Suprapubic skin (tissue), 4 donors: ENCODE measurements at regions not wholly inside any gene's neighbourhood (a gene's known extent, or its start where the extent isn't known, plus 50 kb on each side); places are given as distances from the start of the nearest gene placed in this dataset.
A peak's percentile ranks its signal among the peaks of the same experiment; 100 is the strongest.

ENCODE experiments used
- DNase-seq, 2 donors: peaks; one replicate each; pipeline ENCODE4 v3.0.0-alpha.2; 2019; ENCODE audit warnings: low spot score in 2 of 2
- H3K27ac ChIP-seq: fragments of 200-600 bp; sonication (generic); one replicate; pipeline ENCODE4 v1.5.1; 2019
- H3K27me3 ChIP-seq: fragments of 200-600 bp; sonication (generic); one replicate; pipeline ENCODE4 v1.5.1; 2019
- H3K36me3 ChIP-seq: fragments of 200-600 bp; sonication (generic); one replicate; pipeline ENCODE4 v1.5.1; 2019
- H3K4me1 ChIP-seq: fragments of 200-600 bp; sonication (generic); one replicate; pipeline ENCODE4 v1.5.1; 2019
- H3K4me3 ChIP-seq: fragments of 200-600 bp; sonication (generic); one replicate; pipeline ENCODE4 v1.5.1; 2019; ENCODE audit warnings: mild to moderate bottlenecking
- H3K9me3 ChIP-seq: fragments of 200-600 bp; sonication (generic); one replicate; pipeline ENCODE4 v1.5.1; 2019
- CTCF ChIP-seq, 2 donors: fragments of 200-600 bp in 1 of 2; fragments of 450-650 bp in 1 of 2; sonication (generic) in 1 of 2; IDR thresholded peaks; one replicate each; pipeline ENCODE4 v1.5.1; 2016 to 2019; ENCODE audit warnings: antibody characterized with exemption in 2 of 2, mild to moderate bottlenecking in 1 of 2, moderate library complexity in 1 of 2
- EP300 ChIP-seq: sonication (generic); formaldehyde crosslinking; IDR thresholded peaks from one replicate; pipeline ENCODE4 v1.6.1; 2017; ENCODE audit warnings: antibody characterized with exemption
- POLR2A ChIP-seq, 2 donors: fragments of 450-650 bp; IDR thresholded peaks; one replicate each; pipeline ENCODE4 v1.6.1; 2017; ENCODE audit warnings: antibody characterized with exemption in 2 of 2, mild to moderate bottlenecking in 2 of 2, moderate library complexity in 2 of 2
- POLR2AphosphoS5 ChIP-seq, 3 donors: sonication (generic); formaldehyde crosslinking; IDR thresholded peaks; one replicate each; pipeline ENCODE4 v1.6.1; 2017; ENCODE audit warnings: antibody characterized with exemption in 3 of 3
- WGBS: methylation state at CpG from one replicate; pipeline ENCODE4 v1.1.5; 2018; 5-methylcytosine and 5-hydroxymethylcytosine counted together

GRCh38 chr17:77566151-77566550 lies 392.4 kb upstream of the TNRC6C start:
- Histone ChIP-seq H3K27me3 (peaks cover 14% of the 10 kb centered on the region), H3K36me3 (no peaks in the 10 kb centered on the region), H3K4me3 (no peak overlapping the region), H3K27ac (no peak overlapping the region), H3K4me1 (peaks cover 3% of the 10 kb centered on the region), H3K9me3 (no peaks in the 10 kb centered on the region)
- TF ChIP-seq CTCF (IDR thresholded peaks at IDR 0.05), result no peak
- no peak for TF ChIP-seq POLR2A (IDR thresholded peaks at IDR 0.05)
- no peak for TF ChIP-seq POLR2AphosphoS5 (IDR thresholded peaks at IDR 0.05)
- TF ChIP-seq EP300, result no peak
- 81% methylated on average over 7 of the region's 7 CpGs for WGBS
- DNase-seq, result peak in 1 of 2 donors; percentile 29

GRCh38 chr17:77566566-77567138 lies 391.9 kb upstream of the TNRC6C start:
- peak in 1 of 2 donors; percentile 54 for DNase-seq
- H3K4me1 ChIP-seq, result peaks cover 8% of the 10 kb centered on the region
- no peak overlapping the region for H3K27ac ChIP-seq
- H3K36me3 ChIP-seq, result no peaks in the 10 kb centered on the region
- 90% methylated on average over 13 of the region's 13 CpGs for WGBS
- no peaks in the 10 kb centered on the region for H3K9me3 ChIP-seq
- H3K27me3 ChIP-seq, result peaks cover 19% of the 10 kb centered on the region
- TF ChIP-seq POLR2A (IDR thresholded peaks at IDR 0.05), result no peak
- TF ChIP-seq CTCF (IDR thresholded peaks at IDR 0.05), result no peak
- TF ChIP-seq EP300, result no peak
- TF ChIP-seq POLR2AphosphoS5 (IDR thresholded peaks at IDR 0.05), result no peak
- H3K4me3 ChIP-seq, result no peak overlapping the region

GRCh38 chr17:77568540-77568939 lies 390.0 kb upstream of the TNRC6C start:
- H3K4me3 ChIP-seq, result no peak overlapping the region
- WGBS, result 90% methylated on average over 7 of the region's 7 CpGs
- peaks cover 30% of the 10 kb centered on the region for H3K27me3 ChIP-seq
- no peaks in the 10 kb centered on the region for H3K9me3 ChIP-seq
- no peak overlapping the region for H3K27ac ChIP-seq
- H3K4me1 ChIP-seq, result peaks cover 9% of the 10 kb centered on the region
- DNase-seq, result peak in 1 of 2 donors; percentile 31
- H3K36me3 ChIP-seq, result no peaks in the 10 kb centered on the region
- TF ChIP-seq EP300 (no peak), POLR2AphosphoS5 (IDR thresholded peaks at IDR 0.05) (no peak), CTCF (IDR thresholded peaks at IDR 0.05) (no peak), POLR2A (IDR thresholded peaks at IDR 0.05) (no peak)

GRCh38 chr17:77569846-77570564 lies 388.5 kb upstream of the TNRC6C start:
- Histone ChIP-seq H3K9me3 (no peaks in the 10 kb centered on the region), H3K4me1 (peaks cover 9% of the 10 kb centered on the region), H3K27me3 (peaks cover 30% of the 10 kb centered on the region), H3K36me3 (no peaks in the 10 kb centered on the region), H3K27ac (no peak overlapping the region), H3K4me3 (no peak overlapping the region)
- 90% methylated on average over 20 of the region's 21 CpGs for WGBS
- peak in 1 of 2 donors; percentile 62 for DNase-seq
- TF ChIP-seq EP300 (no peak), POLR2AphosphoS5 (IDR thresholded peaks at IDR 0.05) (no peak), POLR2A (IDR thresholded peaks at IDR 0.05) (no peak), CTCF (IDR thresholded peaks at IDR 0.05) (no peak)

GRCh38 chr17:77570565-77570898 lies 388.0 kb upstream of the TNRC6C start:
- Histone ChIP-seq H3K4me1 (peaks cover 9% of the 10 kb centered on the region), H3K4me3 (no peak overlapping the region), H3K27me3 (peaks cover 30% of the 10 kb centered on the region), H3K36me3 (no peaks in the 10 kb centered on the region), H3K9me3 (no peaks in the 10 kb centered on the region), H3K27ac (no peak overlapping the region)
- 93% methylated on average over 6 of the region's 7 CpGs for WGBS
- TF ChIP-seq CTCF (IDR thresholded peaks at IDR 0.05), result no peak
- TF ChIP-seq EP300, result no peak
- no peak for TF ChIP-seq POLR2AphosphoS5 (IDR thresholded peaks at IDR 0.05)
- TF ChIP-seq POLR2A (IDR thresholded peaks at IDR 0.05), result no peak
- DNase-seq, result peak in 1 of 2 donors; percentile 74
